ENCODE measurements at regions not wholly inside any gene's neighbourhood (a gene's known extent, or its start where the extent isn't known, plus 50 kb on each side); places are given as distances from the start of the nearest gene placed in this dataset.

DNA sequence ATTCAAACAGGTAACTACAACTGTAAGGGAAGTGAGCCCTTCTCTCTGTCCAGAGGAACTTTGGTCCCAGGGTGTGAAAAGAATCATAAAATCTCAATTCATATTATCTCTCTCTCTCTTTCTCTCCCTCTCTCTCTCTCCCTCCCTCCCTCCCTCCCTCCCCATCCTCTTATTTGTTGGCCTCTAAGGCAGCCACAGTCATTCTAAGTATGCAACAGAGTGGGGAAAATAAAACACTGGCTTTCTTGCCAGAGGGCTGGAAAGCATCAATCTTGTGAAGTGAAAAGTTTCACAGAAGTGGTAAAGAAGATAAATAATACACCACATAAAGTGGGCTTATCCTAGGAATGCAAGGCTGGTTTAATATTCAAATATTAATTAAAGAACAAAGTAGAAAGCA is 95.6 kb upstream of the KCNH7 start:
- DNase-seq: no peak

DNA sequence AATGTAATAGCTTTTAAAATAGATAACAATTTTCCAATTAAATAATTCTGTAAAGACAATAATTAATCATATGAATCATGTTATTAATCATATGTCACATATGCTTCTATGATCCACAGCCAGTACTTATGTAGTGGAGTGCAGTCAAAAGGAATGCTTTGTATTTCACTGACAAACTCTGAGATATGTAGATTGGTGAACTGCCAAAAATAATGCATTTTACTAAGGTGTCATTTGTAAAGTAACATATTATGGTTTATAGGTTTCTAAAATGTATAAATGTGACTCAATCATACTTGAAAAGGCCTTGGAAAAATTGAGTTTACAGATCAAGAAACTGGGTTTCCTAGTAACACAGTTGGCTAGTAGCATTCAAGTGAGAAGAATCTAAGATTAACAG is 93.8 kb upstream of the KCNH7 start:
- DNase-seq: no peak

DNA sequence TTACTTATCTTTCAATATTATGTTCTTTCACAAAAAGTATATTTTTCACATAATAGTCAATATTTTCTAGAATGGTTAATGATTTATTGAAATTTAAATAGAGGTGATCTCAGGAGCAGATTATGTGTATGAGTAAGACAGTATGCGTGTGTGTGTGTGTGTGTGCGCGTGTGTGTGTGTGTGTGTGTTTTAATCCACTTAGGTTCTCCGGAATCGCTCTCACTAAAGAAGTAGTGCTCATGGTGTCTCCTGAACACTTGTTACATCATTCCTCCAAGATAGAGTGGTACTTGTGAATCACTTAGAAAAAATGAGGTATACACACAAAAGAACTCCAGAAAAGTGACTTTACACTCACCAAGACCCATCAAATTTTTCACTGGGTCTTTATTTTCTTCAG is 91.0 kb upstream of the KCNH7 start:
- DNase-seq: no peak

GRCh38 chr2:162928356-162928755 is 89.8 kb upstream of the KCNH7 start:
- no peak for DNase-seq

GRCh38 chr2:162926907-162927306 is 88.3 kb upstream of the KCNH7 start:
- DNase-seq: no peak

- no peak for DNase-seq
Measured at GRCh38 chr2:162926501-162926900, 87.9 kb upstream of the KCNH7 start.

DNA sequence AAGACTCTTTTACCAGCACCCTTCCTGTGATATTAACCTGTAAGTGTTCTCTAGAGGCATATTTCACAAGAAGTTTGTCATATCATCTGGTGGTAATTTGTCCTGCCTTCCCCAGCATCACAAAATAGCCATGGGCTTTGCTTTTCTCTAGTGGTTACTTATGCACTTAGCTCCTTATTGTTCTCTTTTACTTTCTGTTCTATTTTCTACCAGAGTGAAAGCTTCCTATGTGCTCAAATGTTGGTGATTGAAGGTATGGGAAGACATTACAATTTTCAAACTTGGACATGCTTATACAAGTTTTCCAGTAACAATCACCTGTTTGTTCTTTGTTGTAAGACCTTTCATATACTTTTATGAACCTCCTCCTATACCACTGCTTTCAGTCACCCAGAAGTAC is 87.0 kb upstream of the KCNH7 start:
- DNase-seq: no peak

DNA sequence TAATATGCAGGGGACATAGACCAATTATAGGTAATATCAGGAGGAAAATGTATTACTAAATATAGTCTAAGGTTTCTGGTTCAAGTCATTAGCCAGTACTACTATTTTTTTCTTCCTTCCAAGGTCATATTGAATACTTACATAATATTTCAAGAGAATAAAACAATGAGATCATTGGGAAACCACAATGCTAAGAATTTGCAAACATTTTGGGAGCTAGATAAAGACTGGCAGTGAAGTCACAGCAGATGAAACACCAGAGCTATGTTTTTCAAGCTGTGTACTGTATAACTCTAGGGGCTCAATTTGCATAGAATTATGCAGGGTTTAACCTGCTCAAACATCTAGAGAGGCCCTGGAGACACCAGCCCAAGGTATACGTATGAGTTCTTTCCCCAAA is 80.5 kb upstream of the KCNH7 start:
- DNase-seq: no peak

GRCh38 chr2:162917626-162918025 is 79.1 kb upstream of the KCNH7 start:
- DNase-seq: no peak

- no peak for DNase-seq
Measured at GRCh38 chr2:162916286-162916801, 77.8 kb upstream of the KCNH7 start.

- DNase-seq: no peak
Measured at GRCh38 chr2:162915858-162916257, 77.3 kb upstream of the KCNH7 start.

GRCh38 chr2:162914161-162914560 is 75.6 kb upstream of the KCNH7 start:
- DNase-seq: no peak

GRCh38 chr2:162912787-162913186 is 74.2 kb upstream of the KCNH7 start:
- no peak for DNase-seq

GRCh38 chr2:162908567-162908966 is 70.0 kb upstream of the KCNH7 start:
- no peak for DNase-seq

DNA sequence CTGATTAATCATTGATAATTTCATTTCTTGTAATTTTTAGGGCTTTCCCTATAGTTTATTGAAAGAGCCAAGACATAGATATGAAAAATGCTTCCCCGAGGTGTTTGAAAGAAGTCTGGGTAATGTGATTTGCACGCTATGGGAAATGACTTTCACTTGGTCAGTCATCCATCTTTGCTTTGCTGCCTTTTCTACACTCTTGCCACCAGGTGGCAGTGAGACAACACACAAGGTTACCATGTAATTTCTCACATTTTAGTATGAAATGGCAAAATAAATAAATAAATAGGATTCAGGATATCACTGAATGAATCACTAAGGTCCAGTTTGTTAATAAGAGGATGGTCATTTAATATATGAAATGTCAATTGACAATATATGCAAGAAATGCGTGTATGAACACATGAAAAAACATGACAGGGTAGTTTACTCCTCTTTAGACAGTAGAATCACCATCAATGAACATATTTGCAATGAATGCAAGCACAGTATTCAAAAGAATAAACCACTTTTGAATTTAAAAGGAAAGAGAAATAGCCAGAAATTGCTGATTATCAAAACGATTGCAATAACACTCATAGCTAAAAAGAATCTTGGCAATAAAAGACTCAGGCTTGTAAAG is 52.2 kb upstream of the KCNH7 start:
- DNase-seq: peak; percentile 57

GRCh38 chr2:162888652-162889051 is 50.1 kb upstream of the KCNH7 start:
- peak; percentile 35 for DNase-seq

Data from COR-L47 (cell line).